Thoracic aorta (tissue), 2 donors: ENCODE measurements at regions not wholly inside any gene's neighbourhood (a gene's known extent, or its start where the extent isn't known, plus 50 kb on each side); places are given as distances from the start of the nearest gene placed in this dataset.

Source experiments
- ATAC-seq: fragments of 150-250 bp; one replicate; pipeline ENCODE4 v1.8.0; 2017; ENCODE audit warnings: low read depth; ENCODE audit not compliant: insufficient number of reproducible peaks, low FRiP score
- DNase-seq: peaks from one replicate; pipeline ENCODE4 v3.0.0-alpha.2; 2020; ENCODE audit warnings: low spot score
- H3K27ac ChIP-seq, 2 donors: fragments of 200-600 bp; sonication (generic); 1 replicate in 1 of 2; 2 replicates in 1 of 2; pipeline ENCODE4 v1.5.1; 2016; ENCODE audit warnings: mild to moderate bottlenecking in 2 of 2, moderate library complexity in 2 of 2
- H3K27me3 ChIP-seq: fragments of 200-600 bp; sonication (generic); replicated peaks from 2 replicates; pipeline ENCODE4 v1.6.0; 2016; ENCODE audit warnings: mild to moderate bottlenecking; ENCODE audit not compliant: insufficient read depth
- H3K36me3 ChIP-seq: fragments of 200-600 bp; sonication (generic); one replicate; pipeline ENCODE4 v1.5.1; 2016
- H3K4me1 ChIP-seq, 2 donors: fragments of 200-600 bp; sonication (generic); 1 replicate in 1 of 2; 2 replicates in 1 of 2; pipeline versions ENCODE4 v1.5.1 to v1.6.0; 2016; ENCODE audit warnings: low read depth in 2 of 2, mild to moderate bottlenecking in 1 of 2; ENCODE audit not compliant: control insufficient read depth in 1 of 2
- H3K4me3 ChIP-seq: fragments of 200-600 bp; sonication (generic); 2 replicates; pipeline ENCODE4 v1.5.1; 2016; ENCODE audit warnings: mild to moderate bottlenecking
- H3K9me3 ChIP-seq: fragments of 200-600 bp; sonication (generic); 2 replicates; pipeline ENCODE4 v1.5.1; 2016
- TF ChIP-seq, protein P1 (sequence below): fragments of 200-600 bp; sonication (generic); IDR thresholded peaks from one replicate; pipeline ENCODE4 v1.5.1; 2019; ENCODE audit warnings: antibody characterized with exemption

DNA sequence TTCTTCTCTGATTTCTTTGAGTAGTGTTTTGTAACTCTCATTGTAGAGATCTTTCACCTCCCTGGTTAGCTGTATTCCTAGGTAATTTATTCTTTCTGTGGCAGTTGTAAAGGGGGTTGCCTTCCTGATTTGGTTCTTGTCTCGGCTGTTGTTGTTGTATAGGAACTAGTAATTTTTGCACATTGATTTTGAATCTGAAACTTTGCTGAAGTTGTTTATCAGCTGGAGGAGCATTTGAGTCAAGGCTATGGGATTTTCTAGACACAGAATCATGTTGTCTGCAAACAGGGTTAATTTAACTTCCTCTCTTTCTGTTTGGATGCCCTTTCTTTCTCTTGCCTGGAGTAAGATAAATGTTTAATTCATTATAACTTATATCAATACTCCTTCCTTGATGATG, 86.4 kb downstream of the OLIG3 start:
- ATAC-seq (no peak), DNase-seq (no peak)
- no peak overlapping the region for H3K27ac ChIP-seq
- TF ChIP-seq, protein P1, sequence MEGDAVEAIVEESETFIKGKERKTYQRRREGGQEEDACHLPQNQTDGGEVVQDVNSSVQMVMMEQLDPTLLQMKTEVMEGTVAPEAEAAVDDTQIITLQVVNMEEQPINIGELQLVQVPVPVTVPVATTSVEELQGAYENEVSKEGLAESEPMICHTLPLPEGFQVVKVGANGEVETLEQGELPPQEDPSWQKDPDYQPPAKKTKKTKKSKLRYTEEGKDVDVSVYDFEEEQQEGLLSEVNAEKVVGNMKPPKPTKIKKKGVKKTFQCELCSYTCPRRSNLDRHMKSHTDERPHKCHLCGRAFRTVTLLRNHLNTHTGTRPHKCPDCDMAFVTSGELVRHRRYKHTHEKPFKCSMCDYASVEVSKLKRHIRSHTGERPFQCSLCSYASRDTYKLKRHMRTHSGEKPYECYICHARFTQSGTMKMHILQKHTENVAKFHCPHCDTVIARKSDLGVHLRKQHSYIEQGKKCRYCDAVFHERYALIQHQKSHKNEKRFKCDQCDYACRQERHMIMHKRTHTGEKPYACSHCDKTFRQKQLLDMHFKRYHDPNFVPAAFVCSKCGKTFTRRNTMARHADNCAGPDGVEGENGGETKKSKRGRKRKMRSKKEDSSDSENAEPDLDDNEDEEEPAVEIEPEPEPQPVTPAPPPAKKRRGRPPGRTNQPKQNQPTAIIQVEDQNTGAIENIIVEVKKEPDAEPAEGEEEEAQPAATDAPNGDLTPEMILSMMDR: no peak
- no peaks in the 10 kb centered on the region for H3K27me3 ChIP-seq
- H3K4me3 ChIP-seq: no peak overlapping the region
- no peaks in the 10 kb centered on the region for H3K9me3 ChIP-seq
- H3K4me1 ChIP-seq: no peaks in the 10 kb centered on the region
- H3K36me3 ChIP-seq: no peaks in the 10 kb centered on the region

DNA sequence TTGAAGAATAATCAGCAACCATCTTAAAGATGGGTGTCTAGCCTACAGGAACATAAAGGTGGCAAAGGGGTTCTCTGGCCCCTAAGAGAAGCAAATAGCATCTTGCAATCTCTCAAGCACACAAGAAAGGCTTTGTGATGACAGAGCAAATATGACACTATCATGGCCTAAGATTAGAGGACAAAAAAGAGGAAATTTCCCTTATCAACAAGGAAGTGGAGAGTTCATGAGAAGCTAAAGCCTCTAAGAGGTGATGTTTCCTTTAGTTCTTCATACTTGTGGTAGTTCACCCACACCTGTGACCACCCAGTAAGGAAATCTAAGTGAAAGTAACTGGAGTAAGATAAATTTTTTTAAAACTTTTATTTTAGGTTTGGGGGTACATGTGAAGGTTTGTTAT, 88.4 kb downstream of the OLIG3 start:
- Histone ChIP-seq H3K27ac (no peak overlapping the region), H3K4me3 (no peak overlapping the region), H3K9me3 (no peaks in the 10 kb centered on the region), H3K36me3 (no peaks in the 10 kb centered on the region), H3K4me1 (no peaks in the 10 kb centered on the region), H3K27me3 (no peaks in the 10 kb centered on the region)
- TF ChIP-seq, protein P1: no peak
- DNase-seq (no peak), ATAC-seq (no peak)

DNA sequence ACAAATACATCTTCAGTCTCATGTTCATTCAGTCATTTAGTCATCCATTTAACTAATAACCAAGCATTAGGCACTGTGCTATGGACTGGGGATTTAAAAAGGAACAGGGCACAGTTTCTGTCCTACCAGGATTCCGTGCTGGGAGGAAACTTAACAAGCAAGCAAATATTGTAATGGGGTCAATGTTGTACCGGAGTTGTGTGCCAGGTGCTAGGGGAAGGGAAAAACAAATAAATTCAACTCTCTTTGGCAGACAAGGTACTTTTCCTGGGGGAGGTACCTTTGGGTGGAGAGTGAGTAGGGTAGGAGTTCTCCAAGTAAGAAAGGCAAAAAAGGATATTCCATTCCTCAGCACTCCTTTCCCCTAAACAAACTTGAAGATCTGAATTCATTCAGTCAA, 90.3 kb downstream of the OLIG3 start:
- TF ChIP-seq, protein P1: no peak
- Histone ChIP-seq H3K4me3 (no peak overlapping the region), H3K9me3 (no peaks in the 10 kb centered on the region), H3K27ac (no peak overlapping the region), H3K36me3 (no peaks in the 10 kb centered on the region), H3K4me1 (no peaks in the 10 kb centered on the region), H3K27me3 (no peaks in the 10 kb centered on the region)
- no peak for DNase-seq
- no peak for ATAC-seq

GRCh38 chr6:137403443-137403842, 90.8 kb downstream of the OLIG3 start:
- Histone ChIP-seq H3K4me1 (no peaks in the 10 kb centered on the region), H3K9me3 (no peaks in the 10 kb centered on the region), H3K36me3 (no peaks in the 10 kb centered on the region), H3K27me3 (no peaks in the 10 kb centered on the region), H3K4me3 (no peak overlapping the region), H3K27ac (no peak overlapping the region)
- no peak for ATAC-seq
- DNase-seq: no peak
- TF ChIP-seq, protein P1: no peak

DNA sequence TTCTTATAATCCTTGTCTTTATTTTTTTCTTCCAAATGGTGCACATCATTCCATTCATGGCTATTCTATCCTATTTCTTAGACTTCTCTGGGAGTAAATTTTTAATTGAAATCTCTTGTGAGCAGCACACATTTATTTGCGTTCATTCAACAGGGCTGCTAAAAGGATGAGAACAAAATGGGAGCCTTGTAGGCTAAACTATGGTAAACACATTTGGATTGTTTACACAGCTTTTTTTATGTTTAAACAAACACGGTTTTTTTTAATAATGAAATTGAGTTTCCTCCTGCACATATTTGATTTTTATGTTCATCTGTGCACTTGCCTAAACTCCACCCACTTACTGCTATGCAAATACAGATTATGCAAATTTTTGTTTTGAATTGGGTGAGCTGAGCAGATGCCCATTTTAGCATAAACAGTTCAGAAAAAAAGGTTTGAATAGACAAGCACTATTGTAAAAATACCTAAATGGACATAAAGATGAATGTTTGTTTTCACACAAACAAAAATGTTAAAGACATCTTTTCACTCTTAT, 92.0 kb downstream of the OLIG3 start:
- no peak overlapping the region for H3K4me3 ChIP-seq
- DNase-seq (no peak), ATAC-seq (no peak)
- no peaks in the 10 kb centered on the region for H3K9me3 ChIP-seq
- H3K36me3 ChIP-seq: no peaks in the 10 kb centered on the region
- no peaks in the 10 kb centered on the region for H3K27me3 ChIP-seq
- H3K27ac ChIP-seq: no peak overlapping the region
- TF ChIP-seq, protein P1: no peak
- no peaks in the 10 kb centered on the region for H3K4me1 ChIP-seq
